Peyer's patch (tissue), 4 donors: ENCODE measurements at regions not wholly inside any gene's neighbourhood (a gene's known extent, or its start where the extent isn't known, plus 50 kb on each side); places are given as distances from the start of the nearest gene placed in this dataset.

Experiments used
- POLR2A ChIP-seq, 2 donors: fragments of 450-650 bp; IDR thresholded peaks; one replicate each; pipeline ENCODE4 v1.5.1; 2017; ENCODE audit warnings: antibody characterized with exemption in 2 of 2, mild to moderate bottlenecking in 2 of 2, moderate library complexity in 2 of 2
- TF ChIP-seq, protein P1 (sequence below), 6 experiments: fragments of 450-650 bp in 4 of 6; fragments of 200-600 bp in 2 of 6; sonication (generic) in 1 of 6; IDR thresholded peaks; one replicate each; pipeline ENCODE4 v1.5.1; 2017 to 2019; ENCODE audit warnings: antibody characterized with exemption in 6 of 6, mild to moderate bottlenecking in 3 of 6, moderate library complexity in 1 of 6

DNA sequence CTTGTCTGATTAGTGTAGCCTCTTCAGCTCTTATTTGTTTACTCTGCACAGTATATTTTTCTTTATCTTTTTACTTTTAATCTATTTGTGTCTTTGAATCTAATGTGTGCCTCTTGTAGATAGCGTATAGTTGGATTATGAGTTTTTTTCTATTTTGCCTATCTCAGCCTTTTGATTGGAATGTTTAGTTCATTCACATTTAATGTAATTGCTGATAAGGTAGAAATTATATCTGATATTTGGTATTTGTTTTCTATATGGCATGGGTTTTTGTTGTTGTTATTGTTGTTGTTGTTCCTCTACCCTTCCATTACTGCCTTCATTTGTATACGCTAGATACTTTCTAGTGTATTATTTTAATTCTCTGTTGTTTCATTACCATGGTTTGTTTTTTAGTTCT is 131.7 kb upstream of the GRIK3 start:
- no peak for TF ChIP-seq POLR2A (IDR thresholded peaks at IDR 0.05)
- TF ChIP-seq, protein P1, sequence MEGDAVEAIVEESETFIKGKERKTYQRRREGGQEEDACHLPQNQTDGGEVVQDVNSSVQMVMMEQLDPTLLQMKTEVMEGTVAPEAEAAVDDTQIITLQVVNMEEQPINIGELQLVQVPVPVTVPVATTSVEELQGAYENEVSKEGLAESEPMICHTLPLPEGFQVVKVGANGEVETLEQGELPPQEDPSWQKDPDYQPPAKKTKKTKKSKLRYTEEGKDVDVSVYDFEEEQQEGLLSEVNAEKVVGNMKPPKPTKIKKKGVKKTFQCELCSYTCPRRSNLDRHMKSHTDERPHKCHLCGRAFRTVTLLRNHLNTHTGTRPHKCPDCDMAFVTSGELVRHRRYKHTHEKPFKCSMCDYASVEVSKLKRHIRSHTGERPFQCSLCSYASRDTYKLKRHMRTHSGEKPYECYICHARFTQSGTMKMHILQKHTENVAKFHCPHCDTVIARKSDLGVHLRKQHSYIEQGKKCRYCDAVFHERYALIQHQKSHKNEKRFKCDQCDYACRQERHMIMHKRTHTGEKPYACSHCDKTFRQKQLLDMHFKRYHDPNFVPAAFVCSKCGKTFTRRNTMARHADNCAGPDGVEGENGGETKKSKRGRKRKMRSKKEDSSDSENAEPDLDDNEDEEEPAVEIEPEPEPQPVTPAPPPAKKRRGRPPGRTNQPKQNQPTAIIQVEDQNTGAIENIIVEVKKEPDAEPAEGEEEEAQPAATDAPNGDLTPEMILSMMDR (IDR thresholded peaks at IDR 0.05) = no peak
